Neural progenitor cell (in vitro differentiated cells): ENCODE measurements at regions not wholly inside any gene's neighbourhood (a gene's known extent, or its start where the extent isn't known, plus 50 kb on each side); places are given as distances from the start of the nearest gene placed in this dataset.

ENCODE experiments used
- DNase-seq: peaks from one replicate; pipeline ENCODE4 v3.0.0-alpha.2; 2016; ENCODE audit warnings: low spot score
- H2AFZ ChIP-seq: fragments of 200-600 bp; sonication (generic); replicated peaks from 2 replicates; pipeline ENCODE4 v1.6.1; 2016; ENCODE audit warnings: antibody characterized with exemption
- H3F3A ChIP-seq: fragments of 200-600 bp; sonication (generic); 2 replicates; pipeline ENCODE4 v1.6.1; 2016; ENCODE audit warnings: antibody characterized with exemption, low read depth
- H3K27ac ChIP-seq: fragments of 200-600 bp; sonication (generic); 2 replicates; pipeline ENCODE4 v1.5.1; 2016; ENCODE audit warnings: mild to moderate bottlenecking
- H3K27me3 ChIP-seq: fragments of 200-600 bp; sonication (generic); 2 replicates; pipeline ENCODE4 v1.6.1; 2016; ENCODE audit warnings: mild to moderate bottlenecking, moderate library complexity
- H3K36me3 ChIP-seq: fragments of 200-600 bp; sonication (generic); 2 replicates; pipeline ENCODE4 v1.5.1; 2016
- H3K4me1 ChIP-seq: fragments of 200-600 bp; sonication (generic); 2 replicates; pipeline ENCODE4 v1.6.1; 2016; ENCODE audit warnings: mixed run types
- H3K4me2 ChIP-seq: fragments of 200-600 bp; sonication (generic); 2 replicates; pipeline ENCODE4 v1.6.1; 2016
- H3K4me3 ChIP-seq: fragments of 200-600 bp; sonication (generic); 2 replicates; pipeline ENCODE4 v1.5.1; 2016
- H3K79me2 ChIP-seq: fragments of 200-600 bp; sonication (generic); 2 replicates; pipeline ENCODE4 v1.6.1; 2016; ENCODE audit warnings: low read depth
- H3K9ac ChIP-seq: fragments of 200-600 bp; sonication (generic); 2 replicates; pipeline ENCODE4 v1.6.1; 2016
- H3K9me3 ChIP-seq: fragments of 200-600 bp; sonication (generic); 2 replicates; pipeline ENCODE4 v1.5.1; 2016; ENCODE audit warnings: low read depth
- H4K20me1 ChIP-seq: fragments of 200-600 bp; sonication (generic); 2 replicates; pipeline ENCODE4 v1.6.1; 2016; ENCODE audit warnings: low read depth
- H3K27ac Mint-ChIP-seq: 3 replicates; pipeline ENCODE4 v1.8.0; 2021; ENCODE audit warnings: mixed read lengths
- H3K27me3 Mint-ChIP-seq: 2 replicates; pipeline ENCODE4 v1.8.0; 2022; ENCODE audit warnings: low read depth, mild to moderate bottlenecking, inconsistent platforms, moderate library complexity, mixed read lengths; ENCODE audit not compliant: insufficient read depth
- H3K36me3 Mint-ChIP-seq: 3 replicates; pipeline ENCODE4 v1.8.0; 2021; ENCODE audit warnings: mixed read lengths
- H3K4me1 Mint-ChIP-seq: 3 replicates; pipeline ENCODE4 v1.8.0; 2021; ENCODE audit warnings: mixed read lengths
- H3K4me3 Mint-ChIP-seq: 3 replicates; pipeline ENCODE4 v1.8.0; 2021; ENCODE audit warnings: mild to moderate bottlenecking, moderate library complexity, mixed read lengths
- H3K9me3 Mint-ChIP-seq: 3 replicates; pipeline ENCODE4 v1.8.0; 2020; ENCODE audit warnings: mixed read lengths
- CTCF ChIP-seq: fragments of 200-600 bp; sonication (generic); IDR thresholded peaks from 2 replicates; pipeline ENCODE4 v1.5.1; 2017; ENCODE audit warnings: antibody characterized with exemption, mild to moderate bottlenecking
- EZH2 ChIP-seq: fragments of 200-600 bp; sonication (generic); IDR thresholded peaks from 2 replicates; pipeline ENCODE4 v1.6.1; 2017; ENCODE audit warnings: antibody characterized with exemption, mild to moderate bottlenecking, moderate library complexity
- EZH2phosphoT487 ChIP-seq: fragments of 200-600 bp; sonication (generic); IDR thresholded peaks from 2 replicates; pipeline ENCODE4 v1.6.1; 2017; ENCODE audit warnings: antibody characterized with exemption

- no peaks in the 10 kb centered on the region for H3K4me1 ChIP-seq
- no peak overlapping the region for H3K4me3 ChIP-seq
- H4K20me1 ChIP-seq, result no peaks in the 10 kb centered on the region
- Mint-ChIP-seq H3K27ac (no peak overlapping the region), H3K4me3 (no peak overlapping the region), H3K4me1 (no peaks in the 10 kb centered on the region), H3K27me3 (peaks cover 3% of the 10 kb centered on the region), H3K9me3 (peaks cover 2% of the 10 kb centered on the region), H3K36me3 (no peaks in the 10 kb centered on the region)
- H3K4me2 ChIP-seq, result no peak overlapping the region
- no peaks in the 10 kb centered on the region for H3K27me3 ChIP-seq
- no peak for DNase-seq
- H3K27ac ChIP-seq, result no peak overlapping the region
- H3F3A ChIP-seq, result no peaks in the 10 kb centered on the region
- no peaks in the 10 kb centered on the region for H3K9me3 ChIP-seq
- no peaks in the 10 kb centered on the region for H3K36me3 ChIP-seq
- no peak overlapping the region for H2AFZ ChIP-seq
- no peak overlapping the region for H3K9ac ChIP-seq
- TF ChIP-seq EZH2phosphoT487 (no peak), CTCF (no peak), EZH2 (no peak)
- H3K79me2 ChIP-seq, result no peaks in the 10 kb centered on the region
These were observed 293.8 kb downstream of the SUCLG1 start for GRCh38 chr2:84165256-84165655.

GRCh38 chr2:84160453-84160852 is 298.6 kb downstream of the SUCLG1 start:
- Histone ChIP-seq H3K79me2 (no peaks in the 10 kb centered on the region), H4K20me1 (no peaks in the 10 kb centered on the region), H3K27ac (no peak overlapping the region), H3K9me3 (no peaks in the 10 kb centered on the region), H3K4me1 (no peaks in the 10 kb centered on the region), H3F3A (no peaks in the 10 kb centered on the region), H3K9ac (no peak overlapping the region), H3K27me3 (no peaks in the 10 kb centered on the region), H3K4me3 (no peak overlapping the region), H2AFZ (no peak overlapping the region), H3K4me2 (no peak overlapping the region), H3K36me3 (no peaks in the 10 kb centered on the region)
- H3K4me1 Mint-ChIP-seq, result no peaks in the 10 kb centered on the region
- H3K36me3 Mint-ChIP-seq, result no peaks in the 10 kb centered on the region
- H3K27ac Mint-ChIP-seq, result no peak overlapping the region
- no peak for TF ChIP-seq EZH2
- TF ChIP-seq CTCF, result no peak
- TF ChIP-seq EZH2phosphoT487, result no peak
- DNase-seq, result no peak
- no peak overlapping the region for H3K4me3 Mint-ChIP-seq
- H3K27me3 Mint-ChIP-seq, result no peaks in the 10 kb centered on the region
- no peaks in the 10 kb centered on the region for H3K9me3 Mint-ChIP-seq

GRCh38 chr2:84158605-84159004 is 300.5 kb downstream of the SUCLG1 start:
- Mint-ChIP-seq H3K4me1 (no peaks in the 10 kb centered on the region), H3K9me3 (no peaks in the 10 kb centered on the region), H3K4me3 (no peak overlapping the region), H3K27me3 (no peaks in the 10 kb centered on the region), H3K36me3 (no peaks in the 10 kb centered on the region), H3K27ac (no peak overlapping the region)
- Histone ChIP-seq H3K4me3 (no peak overlapping the region), H3K4me1 (no peaks in the 10 kb centered on the region), H3K4me2 (no peak overlapping the region), H3K36me3 (no peaks in the 10 kb centered on the region), H3K27ac (no peak overlapping the region), H3K79me2 (no peaks in the 10 kb centered on the region), H3K9me3 (no peaks in the 10 kb centered on the region), H2AFZ (no peak overlapping the region), H4K20me1 (no peaks in the 10 kb centered on the region), H3F3A (no peaks in the 10 kb centered on the region), H3K9ac (no peak overlapping the region), H3K27me3 (no peaks in the 10 kb centered on the region)
- no peak for TF ChIP-seq EZH2phosphoT487
- TF ChIP-seq CTCF, result no peak
- no peak for TF ChIP-seq EZH2
- DNase-seq, result no peak

- no peak for TF ChIP-seq EZH2
- H3K79me2 ChIP-seq, result no peaks in the 10 kb centered on the region
- no peaks in the 10 kb centered on the region for H3K9me3 Mint-ChIP-seq
- H3K27me3 Mint-ChIP-seq, result no peaks in the 10 kb centered on the region
- no peak overlapping the region for H3K4me3 ChIP-seq
- H3K36me3 ChIP-seq, result no peaks in the 10 kb centered on the region
- no peak for DNase-seq
- no peak overlapping the region for H3K4me3 Mint-ChIP-seq
- H3F3A ChIP-seq, result no peaks in the 10 kb centered on the region
- H3K27me3 ChIP-seq, result no peaks in the 10 kb centered on the region
- no peaks in the 10 kb centered on the region for H4K20me1 ChIP-seq
- H3K4me2 ChIP-seq, result no peak overlapping the region
- H3K9me3 ChIP-seq, result no peaks in the 10 kb centered on the region
- H3K36me3 Mint-ChIP-seq, result no peaks in the 10 kb centered on the region
- no peaks in the 10 kb centered on the region for H3K4me1 Mint-ChIP-seq
- no peak overlapping the region for H3K27ac ChIP-seq
- H3K4me1 ChIP-seq, result no peaks in the 10 kb centered on the region
- no peak overlapping the region for H2AFZ ChIP-seq
- no peak overlapping the region for H3K9ac ChIP-seq
- no peak overlapping the region for H3K27ac Mint-ChIP-seq
These were observed 306.6 kb downstream of the SUCLG1 start for GRCh38 chr2:84152462-84152861.
